ENCODE measurements at regions not wholly inside any gene's neighbourhood (a gene's known extent, or its start where the extent isn't known, plus 50 kb on each side); places are given as distances from the start of the nearest gene placed in this dataset.

DNA sequence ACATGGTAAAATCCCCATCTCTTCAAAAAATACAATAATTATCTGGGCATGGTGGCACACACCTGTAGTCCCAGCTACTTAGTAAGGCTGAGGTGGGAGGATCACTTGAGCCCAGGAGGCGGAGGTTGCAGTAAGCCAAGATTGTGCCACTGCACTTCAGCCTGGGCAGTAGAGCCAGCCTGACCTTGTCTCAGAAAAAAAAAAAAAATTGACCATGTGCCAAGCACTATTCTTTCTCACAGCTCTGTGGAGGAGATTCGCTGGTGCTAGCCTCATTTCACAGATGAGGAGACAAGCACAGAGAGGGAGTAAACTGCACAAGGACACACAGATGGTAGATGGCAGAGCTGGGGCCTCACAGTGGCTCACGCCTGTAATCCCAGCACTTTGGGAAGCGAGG, 131.8 kb upstream of the JARID2 start (continued):
- TF ChIP-seq, protein P1, sequence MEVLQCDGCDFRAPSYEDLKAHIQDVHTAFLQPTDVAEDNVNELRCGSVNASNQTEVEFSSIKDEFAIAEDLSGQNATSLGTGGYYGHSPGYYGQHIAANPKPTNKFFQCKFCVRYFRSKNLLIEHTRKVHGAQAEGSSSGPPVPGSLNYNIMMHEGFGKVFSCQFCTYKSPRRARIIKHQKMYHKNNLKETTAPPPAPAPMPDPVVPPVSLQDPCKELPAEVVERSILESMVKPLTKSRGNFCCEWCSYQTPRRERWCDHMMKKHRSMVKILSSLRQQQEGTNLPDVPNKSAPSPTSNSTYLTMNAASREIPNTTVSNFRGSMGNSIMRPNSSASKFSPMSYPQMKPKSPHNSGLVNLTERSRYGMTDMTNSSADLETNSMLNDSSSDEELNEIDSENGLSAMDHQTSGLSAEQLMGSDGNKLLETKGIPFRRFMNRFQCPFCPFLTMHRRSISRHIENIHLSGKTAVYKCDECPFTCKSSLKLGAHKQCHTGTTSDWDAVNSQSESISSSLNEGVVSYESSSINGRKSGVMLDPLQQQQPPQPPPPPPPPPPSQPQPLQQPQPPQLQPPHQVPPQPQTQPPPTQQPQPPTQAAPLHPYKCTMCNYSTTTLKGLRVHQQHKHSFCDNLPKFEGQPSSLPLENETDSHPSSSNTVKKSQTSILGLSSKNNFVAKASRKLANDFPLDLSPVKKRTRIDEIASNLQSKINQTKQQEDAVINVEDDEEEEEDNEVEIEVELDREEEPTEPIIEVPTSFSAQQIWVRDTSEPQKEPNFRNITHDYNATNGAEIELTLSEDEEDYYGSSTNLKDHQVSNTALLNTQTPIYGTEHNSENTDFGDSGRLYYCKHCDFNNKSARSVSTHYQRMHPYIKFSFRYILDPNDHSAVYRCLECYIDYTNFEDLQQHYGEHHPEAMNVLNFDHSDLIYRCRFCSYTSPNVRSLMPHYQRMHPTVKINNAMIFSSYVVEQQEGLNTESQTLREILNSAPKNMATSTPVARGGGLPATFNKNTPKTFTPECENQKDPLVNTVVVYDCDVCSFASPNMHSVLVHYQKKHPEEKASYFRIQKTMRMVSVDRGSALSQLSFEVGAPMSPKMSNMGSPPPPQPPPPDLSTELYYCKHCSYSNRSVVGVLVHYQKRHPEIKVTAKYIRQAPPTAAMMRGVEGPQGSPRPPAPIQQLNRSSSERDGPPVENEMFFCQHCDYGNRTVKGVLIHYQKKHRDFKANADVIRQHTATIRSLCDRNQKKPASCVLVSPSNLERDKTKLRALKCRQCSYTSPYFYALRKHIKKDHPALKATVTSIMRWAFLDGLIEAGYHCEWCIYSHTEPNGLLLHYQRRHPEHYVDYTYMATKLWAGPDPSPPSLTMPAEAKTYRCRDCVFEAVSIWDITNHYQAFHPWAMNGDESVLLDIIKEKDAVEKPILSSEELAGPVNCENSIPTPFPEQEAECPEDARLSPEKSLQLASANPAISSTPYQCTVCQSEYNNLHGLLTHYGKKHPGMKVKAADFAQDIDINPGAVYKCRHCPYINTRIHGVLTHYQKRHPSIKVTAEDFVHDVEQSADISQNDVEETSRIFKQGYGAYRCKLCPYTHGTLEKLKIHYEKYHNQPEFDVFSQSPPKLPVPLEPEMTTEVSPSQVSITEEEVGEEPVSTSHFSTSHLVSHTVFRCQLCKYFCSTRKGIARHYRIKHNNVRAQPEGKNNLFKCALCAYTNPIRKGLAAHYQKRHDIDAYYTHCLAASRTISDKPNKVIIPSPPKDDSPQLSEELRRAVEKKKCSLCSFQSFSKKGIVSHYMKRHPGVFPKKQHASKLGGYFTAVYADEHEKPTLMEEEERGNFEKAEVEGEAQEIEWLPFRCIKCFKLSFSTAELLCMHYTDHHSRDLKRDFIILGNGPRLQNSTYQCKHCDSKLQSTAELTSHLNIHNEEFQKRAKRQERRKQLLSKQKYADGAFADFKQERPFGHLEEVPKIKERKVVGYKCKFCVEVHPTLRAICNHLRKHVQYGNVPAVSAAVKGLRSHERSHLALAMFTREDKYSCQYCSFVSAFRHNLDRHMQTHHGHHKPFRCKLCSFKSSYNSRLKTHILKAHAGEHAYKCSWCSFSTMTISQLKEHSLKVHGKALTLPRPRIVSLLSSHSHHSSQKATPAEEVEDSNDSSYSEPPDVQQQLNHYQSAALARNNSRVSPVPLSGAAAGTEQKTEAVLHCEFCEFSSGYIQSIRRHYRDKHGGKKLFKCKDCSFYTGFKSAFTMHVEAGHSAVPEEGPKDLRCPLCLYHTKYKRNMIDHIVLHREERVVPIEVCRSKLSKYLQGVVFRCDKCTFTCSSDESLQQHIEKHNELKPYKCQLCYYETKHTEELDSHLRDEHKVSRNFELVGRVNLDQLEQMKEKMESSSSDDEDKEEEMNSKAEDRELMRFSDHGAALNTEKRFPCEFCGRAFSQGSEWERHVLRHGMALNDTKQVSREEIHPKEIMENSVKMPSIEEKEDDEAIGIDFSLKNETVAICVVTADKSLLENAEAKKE (CRISPR knock-in tag; IDR thresholded peaks at IDR 0.05), result no peak
- no peak for TF ChIP-seq POLR2AphosphoS5 (IDR thresholded peaks at IDR 0.05; ENCODE audit: low read depth)
- TF ChIP-seq EZH2phosphoT487 (IDR thresholded peaks at IDR 0.05; ENCODE audit: unreplicated experiment), result no peak
- TF ChIP-seq STAT1 (IDR thresholded peaks at IDR 0.05; ENCODE audit: unreplicated experiment), result no peak
- no peak for TF ChIP-seq ZNF331 (CRISPR knock-in tag; IDR thresholded peaks at IDR 0.05; ENCODE audit: low read depth)

DNA sequence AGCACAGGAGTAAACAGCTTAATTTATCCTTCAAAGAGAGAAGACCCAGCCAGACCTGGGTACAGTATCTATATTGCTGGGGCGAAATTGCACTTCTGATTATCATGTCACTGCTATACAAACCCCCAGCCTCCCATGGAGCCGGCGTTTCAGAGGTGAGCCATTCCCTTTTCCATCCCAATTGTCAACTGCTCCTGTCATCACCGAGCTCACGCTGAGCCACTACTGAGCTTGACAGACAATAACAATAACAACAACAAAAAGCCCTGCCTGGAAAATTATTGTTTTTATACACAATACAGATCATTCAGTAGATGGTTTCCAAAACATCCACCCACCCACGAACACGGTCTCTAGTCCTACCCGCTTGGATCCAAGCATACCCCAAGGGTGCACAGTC, 129.0 kb upstream of the JARID2 start:
- Histone ChIP-seq H3K27me3 (ENCODE audit: insufficient read depth) (no peaks in the 10 kb centered on the region), H2AFZ (0 out of 2 replicates have a peak overlapping the region, but pooled peaks have one; percentile 14), H3F3A (replicated peaks; ENCODE audit: low read depth) (0 out of 2 replicates have a peak, but pooled peaks cover 3% of the 10 kb centered on the region), H3K4me3 (no peak overlapping the region), H4K20me1 (replicated peaks; ENCODE audit: insufficient read depth) (no peaks in the 10 kb centered on the region), H3K36me3 (ENCODE audit: insufficient read depth) (no peaks in the 10 kb centered on the region), H3K4me2 (no peak overlapping the region), H3K9me2 (ENCODE audit: insufficient read depth) (no peaks in the 10 kb centered on the region), H3K4me1 (ENCODE audit: insufficient read depth) (no peaks in the 10 kb centered on the region), H3K79me2 (replicated peaks; ENCODE audit: insufficient read depth) (no peaks in the 10 kb centered on the region), H3K27ac (ENCODE audit: low read depth) (no peak overlapping the region)
- TF ChIP-seq STAT1 (IDR thresholded peaks at IDR 0.05; ENCODE audit: unreplicated experiment) (no peak), CREB1 (CRISPR knock-in tag; IDR thresholded peaks at IDR 0.05; ENCODE audit: low read depth) (no peak)
- TF ChIP-seq, protein P2, sequence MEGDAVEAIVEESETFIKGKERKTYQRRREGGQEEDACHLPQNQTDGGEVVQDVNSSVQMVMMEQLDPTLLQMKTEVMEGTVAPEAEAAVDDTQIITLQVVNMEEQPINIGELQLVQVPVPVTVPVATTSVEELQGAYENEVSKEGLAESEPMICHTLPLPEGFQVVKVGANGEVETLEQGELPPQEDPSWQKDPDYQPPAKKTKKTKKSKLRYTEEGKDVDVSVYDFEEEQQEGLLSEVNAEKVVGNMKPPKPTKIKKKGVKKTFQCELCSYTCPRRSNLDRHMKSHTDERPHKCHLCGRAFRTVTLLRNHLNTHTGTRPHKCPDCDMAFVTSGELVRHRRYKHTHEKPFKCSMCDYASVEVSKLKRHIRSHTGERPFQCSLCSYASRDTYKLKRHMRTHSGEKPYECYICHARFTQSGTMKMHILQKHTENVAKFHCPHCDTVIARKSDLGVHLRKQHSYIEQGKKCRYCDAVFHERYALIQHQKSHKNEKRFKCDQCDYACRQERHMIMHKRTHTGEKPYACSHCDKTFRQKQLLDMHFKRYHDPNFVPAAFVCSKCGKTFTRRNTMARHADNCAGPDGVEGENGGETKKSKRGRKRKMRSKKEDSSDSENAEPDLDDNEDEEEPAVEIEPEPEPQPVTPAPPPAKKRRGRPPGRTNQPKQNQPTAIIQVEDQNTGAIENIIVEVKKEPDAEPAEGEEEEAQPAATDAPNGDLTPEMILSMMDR (conservative IDR thresholded peaks at IDR 0.05; ENCODE audit: low read depth in 2 of 2), result no peak
- H3K36me3 Mint-ChIP-seq (ENCODE audit: low read depth), result no peaks in the 10 kb centered on the region
- peaks cover 2% of the 10 kb centered on the region for H3K27me3 Mint-ChIP-seq (ENCODE audit: insufficient read depth, low read depth, poor library complexity)
- H3K27ac Mint-ChIP-seq, result no peak overlapping the region
- ATAC-seq (no peak), DNase-seq (ENCODE audit: low spot score) (no peak)
- H3K4me1 Mint-ChIP-seq, result peaks cover 4% of the 10 kb centered on the region
- no peaks in the 10 kb centered on the region for H3K9me3 Mint-ChIP-seq
- no peak overlapping the region for H3K4me3 Mint-ChIP-seq
